IMR-90 (cell line): ENCODE measurements at regions not wholly inside any gene's neighbourhood (a gene's known extent, or its start where the extent isn't known, plus 50 kb on each side); places are given as distances from the start of the nearest gene placed in this dataset.

ENCODE experiments used
- ATAC-seq: fragments of 200-7000 bp; cut with Tn5 transposase; 2 replicates; pipeline ENCODE4 v1.9.1; 2020; ENCODE audit warnings: low read depth, mild to moderate bottlenecking, moderate library complexity
- BruUV-seq: library from RNA; stranded (reverse); fragments of 400-500 nt; replicated peaks from 2 replicates; lab custom pipeline; 2021; lab: Mats Ljungman, UMichigan
- CTCF ChIA-PET: fragments of 300-600 bp; formaldehyde crosslinking; extraction: SDS; loops from one replicate; lab custom pipeline; 2021; ENCODE audit warnings: antibody characterized with exemption; lab: Yijun Ruan, JAX
- POLR2A ChIA-PET: fragments of 300-600 bp; sonication (Branson Sonifier 250); formaldehyde crosslinking; loops from one replicate; lab custom pipeline; 2022; ENCODE audit warnings: antibody characterized with exemption; ENCODE audit not compliant: unreplicated experiment; lab: Charles Lee
- DNase-seq: peaks from one replicate; pipeline ENCODE4 v3.0.0; 2013
- H2AFZ ChIP-seq: replicated peaks from 2 replicates; pipeline ENCODE3; 2013; ENCODE audit warnings: low read length, mild to moderate bottlenecking; ENCODE audit not compliant: poor library complexity
- H2AK5ac ChIP-seq: 2 replicates; pipeline ENCODE4 v1.6.1; 2013; ENCODE audit warnings: low read depth, low read length, inconsistent platforms
- H2AK9ac ChIP-seq: replicated peaks from 2 replicates; pipeline ENCODE3; 2013; ENCODE audit warnings: mild to moderate bottlenecking, low read depth, low read length, moderate library complexity; ENCODE audit not compliant: poor library complexity
- H2BK120ac ChIP-seq: 2 replicates; pipeline ENCODE4 v1.6.1; 2013; ENCODE audit warnings: low read depth, low read length, inconsistent platforms
- H2BK15ac ChIP-seq: 3 replicates; pipeline ENCODE4 v1.6.1; 2013; ENCODE audit warnings: low read depth, low read length, inconsistent platforms
- H2BK20ac ChIP-seq: 2 replicates; pipeline ENCODE4 v1.6.1; 2013; ENCODE audit warnings: low read depth, mild to moderate bottlenecking, inconsistent platforms, low read length, moderate library complexity
- H2BK5ac ChIP-seq: 2 replicates; pipeline ENCODE4 v1.6.1; 2013; ENCODE audit warnings: mild to moderate bottlenecking, low read depth, low read length, inconsistent platforms; ENCODE audit not compliant: poor library complexity, severe bottlenecking
- H3K14ac ChIP-seq: replicated peaks from 2 replicates; pipeline ENCODE4 v1.6.1; 2013; ENCODE audit warnings: low read depth, low read length, inconsistent platforms
- H3K18ac ChIP-seq: 2 replicates; pipeline ENCODE4 v1.6.1; 2013; ENCODE audit warnings: low read depth, low read length, control low read depth
- H3K23ac ChIP-seq: 2 replicates; pipeline ENCODE4 v1.6.1; 2013; ENCODE audit warnings: low read depth, low read length, inconsistent platforms
- H3K27ac ChIP-seq: 2 replicates; pipeline ENCODE4 v1.5.1; 2013; ENCODE audit warnings: mild to moderate bottlenecking, control low read depth, low read length; ENCODE audit not compliant: insufficient read depth
- H3K27me3 ChIP-seq: 2 replicates; pipeline ENCODE4 v1.6.1; 2013; ENCODE audit warnings: low read length; ENCODE audit not compliant: control insufficient read depth, insufficient read depth
- H3K36me3 ChIP-seq: 2 replicates; pipeline ENCODE4 v1.6.1; 2013; ENCODE audit warnings: low read length, mixed read lengths; ENCODE audit not compliant: control insufficient read depth, insufficient read depth
- H3K4ac ChIP-seq: 2 replicates; pipeline ENCODE4 v1.6.1; 2013; ENCODE audit warnings: low read depth, low read length, inconsistent platforms
- H3K4me1 ChIP-seq: 2 replicates; pipeline ENCODE4 v1.6.1; 2013; ENCODE audit warnings: low read length, mixed read lengths; ENCODE audit not compliant: control insufficient read depth, insufficient read depth
- H3K4me2 ChIP-seq: 2 replicates; pipeline ENCODE4 v1.6.1; 2013; ENCODE audit warnings: low read depth, mild to moderate bottlenecking, control low read depth, low read length, moderate library complexity
- H3K4me3 ChIP-seq: 2 replicates; pipeline ENCODE4 v1.5.1; 2013; ENCODE audit warnings: low read depth, mild to moderate bottlenecking, control low read depth, low read length, moderate library complexity; ENCODE audit not compliant: insufficient read depth
- H3K56ac ChIP-seq: 2 replicates; pipeline ENCODE4 v1.6.1; 2013; ENCODE audit warnings: low read length, inconsistent platforms; ENCODE audit not compliant: insufficient read depth; ENCODE audit errors: extremely low read depth
- H3K79me1 ChIP-seq, 2 experiments: 2 replicates each; pipeline ENCODE4 v1.6.1; 2013; ENCODE audit warnings: low read length in 2 of 2, inconsistent platforms in 1 of 2, low read depth in 1 of 2
- H3K9ac ChIP-seq: 2 replicates; pipeline ENCODE4 v1.6.1; 2013; ENCODE audit warnings: low read depth, low read length, control low read depth
- H3K9me1 ChIP-seq: 2 replicates; pipeline ENCODE4 v1.6.1; 2013; ENCODE audit warnings: low read length, inconsistent platforms; ENCODE audit not compliant: insufficient read depth
- H3K9me3 ChIP-seq: 2 replicates; pipeline ENCODE4 v1.6.1; 2013; ENCODE audit warnings: low read length; ENCODE audit not compliant: control insufficient read depth, insufficient read depth
- H4K20me1 ChIP-seq: 2 replicates; pipeline ENCODE4 v1.6.1; 2013; ENCODE audit warnings: low read length, inconsistent platforms; ENCODE audit not compliant: insufficient read depth
- H4K5ac ChIP-seq: 2 replicates; pipeline ENCODE4 v1.6.1; 2013; ENCODE audit warnings: mild to moderate bottlenecking, low read depth, low read length, control low read depth
- H4K8ac ChIP-seq, 2 experiments: 2 replicates each; pipeline ENCODE4 v1.6.1; 2013; ENCODE audit warnings: low read depth in 2 of 2, low read length in 2 of 2, control low read depth in 1 of 2, inconsistent platforms in 1 of 2
- H4K91ac ChIP-seq: 2 replicates; pipeline ENCODE4 v1.6.1; 2013; ENCODE audit warnings: low read depth, low read length, inconsistent platforms; ENCODE audit not compliant: insufficient read depth
- BHLHE40 ChIP-seq: fragments of 150-350 bp; IDR thresholded peaks from 2 replicates; pipeline ENCODE4 v1.6.1; 2016; ENCODE audit warnings: mild to moderate bottlenecking, low read depth, low read length
- CTCF ChIP-seq: conservative IDR thresholded peaks from 2 replicates; pipeline ENCODE4 v1.5.1; 2012; ENCODE audit warnings: mild to moderate bottlenecking, low read depth, low read length, improper control_type of control experiment
- ELK1 ChIP-seq: fragments of 150-350 bp; IDR thresholded peaks from 2 replicates; pipeline ENCODE4 v1.6.1; 2016; ENCODE audit warnings: low read depth, mild to moderate bottlenecking, low read length, moderate library complexity, borderline replicate concordance
- FOS ChIP-seq: fragments of 150-350 bp; IDR thresholded peaks from 2 replicates; pipeline ENCODE4 v1.6.1; 2016; ENCODE audit warnings: low read depth, low read length
- MAFK ChIP-seq: IDR thresholded peaks from 2 replicates; pipeline ENCODE4 v1.6.1; 2012; ENCODE audit warnings: low read depth, low read length, improper control_type of control experiment
- MAZ ChIP-seq: IDR thresholded peaks from 2 replicates; pipeline ENCODE4 v1.6.1; 2012; ENCODE audit warnings: low read depth, mild to moderate bottlenecking, low read length, improper control_type of control experiment, moderate library complexity, borderline replicate concordance
- MXI1 ChIP-seq: IDR thresholded peaks from 2 replicates; pipeline ENCODE4 v1.6.1; 2012; ENCODE audit warnings: low read depth, mild to moderate bottlenecking, low read length, moderate library complexity, borderline replicate concordance
- NFE2L2 ChIP-seq: fragments of 150-350 bp; IDR thresholded peaks from 2 replicates; pipeline ENCODE4 v1.6.1; 2016; ENCODE audit warnings: low read depth, mild to moderate bottlenecking, low read length
- POLR2A ChIP-seq: IDR thresholded peaks from 2 replicates; pipeline ENCODE4 v1.6.1; 2012; ENCODE audit warnings: mild to moderate bottlenecking, low read depth, low read length
- RCOR1 ChIP-seq: IDR thresholded peaks from 2 replicates; pipeline ENCODE4 v1.6.1; 2012; ENCODE audit warnings: mild to moderate bottlenecking, low read length, improper control_type of control experiment; ENCODE audit not compliant: insufficient replicate concordance
- RFX5 ChIP-seq: IDR thresholded peaks from 2 replicates; pipeline ENCODE4 v1.8.0; 2012; ENCODE audit warnings: low read depth, mild to moderate bottlenecking, low read length, moderate library complexity
- SMC3 ChIP-seq: fragments of 150-350 bp; IDR thresholded peaks from 2 replicates; pipeline ENCODE4 v1.6.1; 2016; ENCODE audit warnings: low read depth, mild to moderate bottlenecking, antibody characterized with exemption, low read length, moderate library complexity
- USF2 ChIP-seq: fragments of 150-350 bp; IDR thresholded peaks from 2 replicates; pipeline ENCODE4 v1.6.1; 2017; ENCODE audit warnings: mild to moderate bottlenecking, antibody characterized with exemption, low read length, low read depth
- WGBS, 2 experiments: methylation state at CpG; one replicate each; pipeline versions ENCODE4 v1.1.5 to v1.1.7; 2013; ENCODE audit warnings: missing lambda C conversion rate in 2 of 2; ENCODE audit not compliant: insufficient read length in 1 of 2; ENCODE audit errors: extremely low coverage in 2 of 2; 5-methylcytosine and 5-hydroxymethylcytosine counted together
- dilution Hi-C: fragments of 300-500 bp; cut with HindIII; formaldehyde crosslinking; loops from one replicate; pipeline ENCODE4 v1.14.3; 2018; ENCODE audit warnings: low sequenced_read_pairs; ENCODE audit not compliant: unreplicated experiment
- in situ Hi-C: fragments of 300-500 bp; cut with MboI; formaldehyde crosslinking; loops from 3 replicates; pipeline ENCODE4 v1.14.3; 2019; ENCODE audit warnings: low sequenced_read_pairs, inconsistent platforms, mixed read lengths
- intact Hi-C: fragments of 100-400 bp; cut with micrococcal nuclease; formaldehyde crosslinking; loops from 2 replicates; pipeline ENCODE4 v1.10.0; 2022

GRCh38 chr22:26839216-26839615 lies 181.8 kb downstream of the MIAT start:
- no peak overlapping the region for H2AFZ ChIP-seq
- no peak overlapping the region for H2BK5ac ChIP-seq
- H3K23ac ChIP-seq = no peak overlapping the region
- in situ Hi-C loops = no loop called here
- no peak overlapping the region for H3K4me3 ChIP-seq
- H2AK9ac ChIP-seq = no peak overlapping the region
- no peak overlapping the region for H3K27ac ChIP-seq
- H3K18ac ChIP-seq = no peak overlapping the region
- H3K9me1 ChIP-seq = no peaks in the 10 kb centered on the region; the same call in 1 of the 2 replicates
- no peak overlapping the region for H3K4me2 ChIP-seq
- 0 out of 2 replicates have a peak, but pooled peaks cover 4% of the 10 kb centered on the region for H4K20me1 ChIP-seq
- no peak overlapping the region for H4K5ac ChIP-seq
- no peak overlapping the region for H4K91ac ChIP-seq
- no CpG with 5 or more reads among the region's 5 CpGs for WGBS, 2 experiments
- peaks cover 2% of the 10 kb centered on the region; the same call in 1 of the 2 replicates for H3K9me3 ChIP-seq
- ATAC-seq (no peak), DNase-seq (no peak)
- H3K4me1 ChIP-seq = no peaks in the 10 kb centered on the region
- no peak overlapping the region for H2BK15ac ChIP-seq
- dilution Hi-C loops = no loop called here
- intact Hi-C loops = no loop called here
- ChIA-PET POLR2A (no interaction called here), CTCF (no interaction called here)
- no peaks in the 10 kb centered on the region for H3K36me3 ChIP-seq
- no peak overlapping the region for H3K56ac ChIP-seq
- H3K9ac ChIP-seq = no peak overlapping the region
- no peak overlapping the region for H3K14ac ChIP-seq
- peaks cover 52% of the 10 kb centered on the region for H3K27me3 ChIP-seq
- no peak overlapping the region for H4K8ac ChIP-seq
- TF ChIP-seq MXI1 = no peak
- TF ChIP-seq POLR2A = no peak
- TF ChIP-seq CTCF = no peak
- TF ChIP-seq FOS = no peak
- no peak for TF ChIP-seq SMC3
- no peak for TF ChIP-seq RFX5
- no peak for TF ChIP-seq NFE2L2
- no peak for TF ChIP-seq BHLHE40
- no peak for TF ChIP-seq RCOR1
- TF ChIP-seq ELK1 = no peak
- no peak for TF ChIP-seq MAFK
- no peak for TF ChIP-seq MAZ
- no peak for TF ChIP-seq USF2
- no peak overlapping the region for H3K4ac ChIP-seq
- H2BK120ac ChIP-seq = no peak overlapping the region
- no peaks in the 10 kb centered on the region for H3K79me1 ChIP-seq
- no TSS peak for BruUV-seq
- H2BK20ac ChIP-seq = no peak overlapping the region
- H2AK5ac ChIP-seq = no peak overlapping the region
